Occipital lobe (tissue), 1 donor: ENCODE measurements at regions not wholly inside any gene's neighbourhood (a gene's known extent, or its start where the extent isn't known, plus 50 kb on each side); places are given as distances from the start of the nearest gene placed in this dataset.

Experiments
- DNase-seq: peaks from one replicate; lab custom pipeline; 2025; lab: John Stamatoyannopoulos, UW

DNA sequence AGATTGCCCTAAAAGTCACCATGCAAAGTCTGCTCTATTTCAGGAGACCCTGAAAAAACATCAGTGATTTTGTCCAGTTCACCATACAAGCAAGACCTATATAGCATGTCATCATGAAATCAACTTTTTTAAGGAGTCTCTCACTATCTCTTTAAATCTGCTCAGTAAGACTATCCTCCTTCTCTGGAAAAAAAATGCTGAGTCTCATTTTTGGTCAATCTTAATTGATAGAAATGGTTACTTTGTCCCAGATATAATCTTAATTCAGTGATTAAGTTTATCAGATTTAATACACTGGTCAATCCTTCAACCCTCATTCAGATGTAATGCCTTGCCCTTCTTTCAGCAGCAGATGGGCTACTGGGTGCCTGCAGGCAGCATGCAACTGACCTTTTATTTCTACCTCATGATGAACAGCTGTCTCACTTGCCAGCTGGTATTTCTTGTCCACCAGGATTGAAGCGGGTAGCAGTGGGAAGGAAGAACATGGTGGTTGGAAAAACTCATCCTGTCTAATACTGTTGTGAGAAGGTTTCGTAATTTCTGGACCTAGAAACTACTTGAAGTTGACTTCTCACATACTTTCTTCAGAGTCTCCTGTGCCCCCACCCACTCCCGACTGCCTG is 375.3 kb downstream of the DNAH5 start:
- DNase-seq, result no peak

- DNase-seq, result no peak
Measured at GRCh38 chr5:13567819-13568218, 376.7 kb downstream of the DNAH5 start.

GRCh38 chr5:13566871-13567339 is 377.6 kb downstream of the DNAH5 start:
- DNase-seq, result no peak

DNA sequence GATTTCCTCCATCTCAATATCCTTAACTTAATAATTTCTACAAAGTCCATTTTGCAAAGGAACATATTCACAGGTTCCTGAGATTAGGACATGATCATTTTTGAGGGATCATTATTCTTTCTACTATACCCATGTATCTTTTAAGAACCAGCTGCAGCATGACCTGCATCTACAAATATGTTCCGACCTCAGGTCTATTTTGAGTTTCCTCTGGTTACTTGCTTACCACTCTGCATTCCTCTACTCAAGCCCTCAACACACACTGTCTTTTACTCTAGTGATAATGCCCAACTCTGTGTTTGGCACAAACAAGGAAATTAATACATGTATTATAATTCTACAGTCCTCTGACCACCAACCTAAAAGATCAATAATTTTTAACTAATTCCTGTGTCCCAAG is 386.1 kb downstream of the DNAH5 start:
- no peak for DNase-seq

DNA sequence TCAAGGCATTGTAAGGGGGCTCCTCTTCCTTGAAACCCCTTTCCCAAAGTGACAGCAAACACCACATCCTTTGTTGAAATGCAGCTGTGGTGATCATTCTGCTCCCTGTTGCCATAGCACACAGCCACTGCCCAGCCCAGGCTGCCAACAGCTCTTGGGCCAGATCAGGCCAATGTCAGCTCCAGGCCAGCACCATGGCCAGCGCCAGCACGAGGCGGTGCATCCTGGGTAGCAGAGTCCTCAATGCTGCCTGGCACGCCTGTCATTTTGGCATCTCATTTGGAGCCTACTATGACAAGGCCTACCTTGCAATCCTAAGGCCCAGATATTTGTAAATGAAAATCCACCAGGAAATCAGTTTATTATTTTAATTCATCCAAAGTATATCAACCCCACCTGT is 390.6 kb downstream of the DNAH5 start:
- DNase-seq, result no peak

DNA sequence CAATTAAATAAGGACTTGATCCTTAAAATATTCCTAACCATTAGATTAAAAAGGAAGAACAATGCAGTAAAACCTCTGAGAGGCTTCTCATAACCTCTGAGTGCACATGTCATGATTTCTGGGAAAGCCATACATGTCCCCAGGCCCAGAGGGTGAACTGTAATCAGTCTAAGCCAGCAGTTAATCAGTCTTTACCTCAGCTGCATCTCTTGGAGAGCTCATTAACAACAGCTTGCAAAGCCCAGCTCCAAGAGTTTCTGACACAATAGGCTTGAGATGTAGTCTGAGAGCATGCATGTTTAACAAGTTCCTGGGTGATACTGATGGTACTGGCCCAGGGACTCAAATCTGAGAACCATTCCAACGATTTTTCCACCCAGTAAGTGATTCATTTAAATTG is 392.1 kb downstream of the DNAH5 start:
- no peak for DNase-seq

GRCh38 chr5:13551645-13552044 is 392.8 kb downstream of the DNAH5 start:
- no peak for DNase-seq

DNA sequence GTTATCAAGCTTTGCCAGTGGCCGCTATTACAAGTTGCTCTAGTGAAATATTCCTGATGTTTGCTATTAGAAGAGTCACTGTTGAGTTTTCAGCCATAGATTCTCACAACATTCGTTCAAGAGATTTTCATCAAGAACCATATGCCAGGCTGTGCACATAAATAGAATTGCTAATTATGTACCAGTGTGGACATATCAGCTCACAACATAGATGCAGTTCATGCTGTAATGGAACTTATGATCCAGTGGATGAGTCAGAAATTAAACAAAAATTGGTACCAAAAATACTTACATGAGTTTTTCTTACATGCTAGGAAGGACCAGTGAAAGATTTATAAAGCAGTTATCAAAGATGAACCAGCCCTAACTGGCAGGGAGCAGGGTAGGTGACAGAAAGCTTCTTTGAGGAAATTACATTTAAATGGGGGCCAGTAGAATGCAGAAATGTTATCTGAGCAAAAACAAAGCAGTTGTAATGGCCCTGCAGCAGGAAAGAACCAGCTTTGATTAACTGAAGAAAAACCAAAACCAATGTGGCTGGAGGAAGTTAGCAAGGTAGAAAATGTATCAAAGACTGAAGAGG is 404.2 kb downstream of the DNAH5 start:
- DNase-seq, result no peak

GRCh38 chr5:13536933-13537332 is 407.6 kb downstream of the DNAH5 start:
- no peak for DNase-seq

- DNase-seq, result no peak
Measured at GRCh38 chr5:13533833-13534232, 410.7 kb downstream of the DNAH5 start.

GRCh38 chr5:13529300-13529699 is 415.2 kb downstream of the DNAH5 start:
- no peak for DNase-seq

- DNase-seq, result no peak
Measured at GRCh38 chr5:13524936-13525335, 419.6 kb downstream of the DNAH5 start.

DNA sequence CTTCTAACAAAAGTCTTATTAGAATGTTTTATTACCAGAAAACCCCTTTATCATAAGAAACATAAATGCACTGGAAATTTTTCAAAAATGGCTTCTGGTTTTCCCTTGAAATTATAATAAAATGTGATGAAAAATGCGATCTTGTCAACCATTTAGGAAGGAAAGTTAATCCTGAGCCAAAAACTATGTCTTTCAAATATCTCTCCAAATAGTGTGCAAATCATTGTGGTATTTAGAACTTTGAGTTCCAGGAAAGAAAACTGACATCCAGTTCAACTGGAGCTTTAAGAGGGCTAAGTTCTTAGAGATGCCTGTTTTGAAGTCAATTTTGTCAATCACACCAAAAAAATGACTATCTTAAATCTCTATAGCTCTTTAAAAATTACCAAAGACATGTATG is 425.4 kb downstream of the DNAH5 start:
- DNase-seq, result no peak

- DNase-seq, result no peak
Measured at GRCh38 chr5:13516195-13516594, 428.3 kb downstream of the DNAH5 start.

- no peak for DNase-seq
Measured at GRCh38 chr5:13511442-13511841, 433.0 kb downstream of the DNAH5 start.

- DNase-seq, result no peak
Measured at GRCh38 chr5:13510616-13511015, 433.9 kb downstream of the DNAH5 start.

GRCh38 chr5:13508559-13508958 is 435.9 kb downstream of the DNAH5 start:
- no peak for DNase-seq

- no peak for DNase-seq
Measured at GRCh38 chr5:13505326-13505725, 439.2 kb downstream of the DNAH5 start.

GRCh38 chr5:13503017-13503416 is 441.5 kb downstream of the DNAH5 start:
- DNase-seq, result no peak

DNA sequence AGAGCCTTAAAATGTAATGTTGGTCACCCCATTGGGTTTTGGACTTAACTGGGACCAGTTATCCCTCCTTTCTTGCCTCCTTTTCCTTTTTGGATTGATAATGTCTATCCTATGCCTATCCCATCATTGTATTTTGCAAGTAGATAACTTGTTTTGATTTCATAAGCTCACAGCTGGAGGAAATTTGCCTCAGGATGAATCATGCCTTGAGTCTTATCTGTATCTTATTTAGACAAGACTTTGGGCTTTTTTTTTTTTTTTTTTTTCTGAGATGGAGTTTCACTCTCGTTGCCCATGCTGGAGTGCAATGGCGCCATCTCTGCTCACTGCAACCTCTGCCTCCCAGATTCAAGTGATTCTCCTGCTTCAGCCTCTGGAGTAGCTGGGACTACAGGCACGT is 443.3 kb downstream of the DNAH5 start:
- no peak for DNase-seq

GRCh38 chr5:13498279-13498678 is 446.2 kb downstream of the DNAH5 start:
- DNase-seq, result no peak

DNA sequence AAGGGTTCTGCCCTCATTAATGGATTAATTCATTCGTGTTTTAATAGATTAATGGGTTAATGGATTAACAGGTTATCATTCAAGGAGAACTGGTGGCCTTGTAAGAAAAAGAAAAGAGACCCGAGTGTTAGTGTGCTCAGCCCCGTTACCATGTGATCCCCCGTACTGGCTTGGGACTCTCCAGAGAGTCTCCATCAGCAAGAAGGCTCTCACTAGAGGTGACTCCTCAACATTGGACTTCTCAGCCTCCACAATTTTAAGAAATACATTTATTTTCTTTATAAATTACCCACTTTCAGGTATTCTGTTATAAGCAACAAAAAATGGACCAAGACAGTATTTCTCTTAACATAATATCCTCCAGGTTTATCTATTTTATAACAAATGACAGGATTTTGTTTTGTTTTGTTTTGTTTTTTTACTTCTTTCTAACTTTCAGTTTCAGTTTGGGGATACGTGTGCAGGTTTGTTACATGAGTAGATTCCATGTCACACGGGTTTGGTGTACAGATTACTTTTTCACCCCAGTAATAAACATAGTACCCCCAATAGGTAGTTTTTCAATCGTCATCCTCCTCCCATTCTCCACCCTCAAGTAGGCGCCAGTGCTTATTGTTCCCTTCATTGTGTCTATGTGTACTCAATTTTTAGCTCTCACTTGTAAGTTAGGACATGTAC is 456.1 kb downstream of the DNAH5 start:
- DNase-seq, result no peak

DNA sequence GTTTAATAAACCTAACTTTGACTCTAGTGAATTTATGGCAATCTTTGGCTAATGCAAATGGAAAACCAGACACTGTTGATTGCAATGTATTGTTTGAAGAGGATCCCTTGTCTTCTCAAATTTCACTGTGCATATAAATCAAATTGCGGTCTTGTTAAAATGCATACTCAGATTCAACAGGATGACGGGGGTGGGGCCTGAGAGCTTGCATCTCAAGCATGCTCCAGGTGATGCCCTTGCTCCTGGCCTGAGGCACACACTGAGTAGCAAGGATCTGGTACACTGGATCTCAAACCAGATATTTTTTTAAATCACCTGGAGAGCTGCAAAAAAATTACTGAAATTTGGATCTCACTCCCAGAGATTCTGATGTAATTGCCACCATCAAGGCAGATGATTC is 463.7 kb downstream of the DNAH5 start:
- no peak for DNase-seq
